Erythroblast (primary cell): ENCODE measurements at regions not wholly inside any gene's neighbourhood (a gene's known extent, or its start where the extent isn't known, plus 50 kb on each side); places are given as distances from the start of the nearest gene placed in this dataset.

Experiments used
- GATA1 ChIP-seq: IDR thresholded peaks from 2 replicates; pipeline ENCODE4 v1.6.1; 2011; ENCODE audit warnings: low read depth, mild to moderate bottlenecking, control low read depth, low read length, moderate library complexity
- POLR2A ChIP-seq: IDR thresholded peaks from 2 replicates; pipeline ENCODE4 v1.6.1; 2011; ENCODE audit warnings: mild to moderate bottlenecking, low read length

DNA sequence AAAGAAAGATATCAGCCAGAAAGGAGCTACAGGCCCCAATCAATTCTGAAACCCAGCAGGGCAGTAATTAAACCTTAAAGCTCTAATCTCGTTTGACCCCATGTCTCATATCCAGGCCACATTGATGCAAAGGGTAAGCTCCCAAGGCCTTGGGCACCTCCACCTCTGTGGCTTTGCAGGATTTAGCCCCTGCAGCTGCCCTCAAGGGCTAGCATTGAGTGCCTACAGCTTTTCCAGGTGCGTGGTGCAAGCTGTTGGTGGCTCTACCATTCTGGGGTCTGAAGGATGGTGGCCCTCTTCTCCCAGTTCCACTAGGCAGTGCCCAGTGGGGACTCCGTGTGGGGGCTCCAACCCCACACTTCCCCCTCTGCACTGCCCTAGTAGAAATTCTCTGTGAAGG, 429.9 kb downstream of the NPHP4 start:
- no peak for TF ChIP-seq POLR2A
- TF ChIP-seq GATA1 = no peak
